Ishikawa (cell line): ENCODE measurements at regions not wholly inside any gene's neighbourhood (a gene's known extent, or its start where the extent isn't known, plus 50 kb on each side); places are given as distances from the start of the nearest gene placed in this dataset.

Experiments used
- CEBPB ChIP-seq: IDR thresholded peaks from 2 replicates; pipeline ENCODE4 v1.6.1; 2012
- CREB1 ChIP-seq: IDR thresholded peaks from 2 replicates; pipeline ENCODE4 v1.6.1; 2012; ENCODE audit warnings: low read depth
- EGR1 ChIP-seq: IDR thresholded peaks from 2 replicates; pipeline ENCODE4 v1.6.1; 2012
- EP300 ChIP-seq: IDR thresholded peaks from 2 replicates; pipeline ENCODE4 v1.6.1; 2012; ENCODE audit warnings: borderline replicate concordance
- FOXM1 ChIP-seq: IDR thresholded peaks from 2 replicates; pipeline ENCODE4 v1.6.1; 2012; ENCODE audit warnings: low read depth, borderline replicate concordance
- MAX ChIP-seq: IDR thresholded peaks from 2 replicates; pipeline ENCODE4 v1.6.1; 2012
- NFIC ChIP-seq: IDR thresholded peaks from 2 replicates; pipeline ENCODE4 v1.6.1; 2012
- RAD21 ChIP-seq: IDR thresholded peaks from 2 replicates; pipeline ENCODE4 v1.6.1; 2012; ENCODE audit warnings: low read depth
- TAF1 ChIP-seq: IDR thresholded peaks from 2 replicates; pipeline ENCODE4 v1.6.1; 2012; ENCODE audit warnings: low read depth, mild to moderate bottlenecking
- TCF12 ChIP-seq: IDR thresholded peaks from 2 replicates; pipeline ENCODE4 v1.6.1; 2012; ENCODE audit warnings: low read depth
- TEAD4 ChIP-seq: IDR thresholded peaks from 2 replicates; pipeline ENCODE4 v1.6.1; 2012
- USF1 ChIP-seq: IDR thresholded peaks from 2 replicates; pipeline ENCODE4 v1.6.1; 2012
- YY1 ChIP-seq: IDR thresholded peaks from 2 replicates; pipeline ENCODE4 v1.6.1; 2012; ENCODE audit warnings: low read depth
- ZBTB7A ChIP-seq: IDR thresholded peaks from 2 replicates; pipeline ENCODE4 v1.6.1; 2012; ENCODE audit warnings: low read depth
- TF ChIP-seq, protein P1 (sequence below): IDR thresholded peaks from 2 replicates; pipeline ENCODE4 v1.6.1; 2012; ENCODE audit warnings: low read depth, mild to moderate bottlenecking

DNA sequence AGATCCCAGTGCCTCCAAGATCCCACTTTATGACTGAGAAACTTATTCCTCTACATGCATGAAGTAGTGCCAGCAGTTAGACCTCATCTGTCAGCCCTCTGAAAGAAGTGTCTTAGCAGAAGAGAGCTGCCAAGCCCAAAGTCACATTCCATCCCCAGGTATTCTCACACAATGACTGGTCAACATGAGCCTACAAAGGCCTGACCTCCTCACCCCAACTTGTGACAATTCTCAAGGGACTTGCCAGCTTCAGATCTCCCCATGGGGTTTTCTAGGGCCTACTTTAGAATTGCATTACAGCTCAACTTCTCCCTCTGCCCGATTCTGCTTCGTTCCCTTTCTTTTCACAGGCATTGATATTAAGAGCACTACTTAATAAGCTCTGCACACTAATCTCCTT is 393.8 kb upstream of the SLC30A5 start:
- TF ChIP-seq MAX (no peak), EP300 (no peak), YY1 (no peak), FOXM1 (no peak), CREB1 (no peak), CEBPB (no peak), EGR1 (no peak), USF1 (no peak), ZBTB7A (no peak), TAF1 (no peak), NFIC (no peak), TCF12 (no peak), TEAD4 (no peak), RAD21 (no peak)
- TF ChIP-seq, protein P1, sequence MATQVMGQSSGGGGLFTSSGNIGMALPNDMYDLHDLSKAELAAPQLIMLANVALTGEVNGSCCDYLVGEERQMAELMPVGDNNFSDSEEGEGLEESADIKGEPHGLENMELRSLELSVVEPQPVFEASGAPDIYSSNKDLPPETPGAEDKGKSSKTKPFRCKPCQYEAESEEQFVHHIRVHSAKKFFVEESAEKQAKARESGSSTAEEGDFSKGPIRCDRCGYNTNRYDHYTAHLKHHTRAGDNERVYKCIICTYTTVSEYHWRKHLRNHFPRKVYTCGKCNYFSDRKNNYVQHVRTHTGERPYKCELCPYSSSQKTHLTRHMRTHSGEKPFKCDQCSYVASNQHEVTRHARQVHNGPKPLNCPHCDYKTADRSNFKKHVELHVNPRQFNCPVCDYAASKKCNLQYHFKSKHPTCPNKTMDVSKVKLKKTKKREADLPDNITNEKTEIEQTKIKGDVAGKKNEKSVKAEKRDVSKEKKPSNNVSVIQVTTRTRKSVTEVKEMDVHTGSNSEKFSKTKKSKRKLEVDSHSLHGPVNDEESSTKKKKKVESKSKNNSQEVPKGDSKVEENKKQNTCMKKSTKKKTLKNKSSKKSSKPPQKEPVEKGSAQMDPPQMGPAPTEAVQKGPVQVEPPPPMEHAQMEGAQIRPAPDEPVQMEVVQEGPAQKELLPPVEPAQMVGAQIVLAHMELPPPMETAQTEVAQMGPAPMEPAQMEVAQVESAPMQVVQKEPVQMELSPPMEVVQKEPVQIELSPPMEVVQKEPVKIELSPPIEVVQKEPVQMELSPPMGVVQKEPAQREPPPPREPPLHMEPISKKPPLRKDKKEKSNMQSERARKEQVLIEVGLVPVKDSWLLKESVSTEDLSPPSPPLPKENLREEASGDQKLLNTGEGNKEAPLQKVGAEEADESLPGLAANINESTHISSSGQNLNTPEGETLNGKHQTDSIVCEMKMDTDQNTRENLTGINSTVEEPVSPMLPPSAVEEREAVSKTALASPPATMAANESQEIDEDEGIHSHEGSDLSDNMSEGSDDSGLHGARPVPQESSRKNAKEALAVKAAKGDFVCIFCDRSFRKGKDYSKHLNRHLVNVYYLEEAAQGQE = no peak

GRCh38 chr5:68707575-68707974 is 386.2 kb upstream of the SLC30A5 start:
- TF ChIP-seq USF1 (no peak), NFIC (no peak), FOXM1 (no peak), TEAD4 (no peak), YY1 (no peak), RAD21 (no peak), MAX (no peak)
- TF ChIP-seq, protein P1 = no peak

DNA sequence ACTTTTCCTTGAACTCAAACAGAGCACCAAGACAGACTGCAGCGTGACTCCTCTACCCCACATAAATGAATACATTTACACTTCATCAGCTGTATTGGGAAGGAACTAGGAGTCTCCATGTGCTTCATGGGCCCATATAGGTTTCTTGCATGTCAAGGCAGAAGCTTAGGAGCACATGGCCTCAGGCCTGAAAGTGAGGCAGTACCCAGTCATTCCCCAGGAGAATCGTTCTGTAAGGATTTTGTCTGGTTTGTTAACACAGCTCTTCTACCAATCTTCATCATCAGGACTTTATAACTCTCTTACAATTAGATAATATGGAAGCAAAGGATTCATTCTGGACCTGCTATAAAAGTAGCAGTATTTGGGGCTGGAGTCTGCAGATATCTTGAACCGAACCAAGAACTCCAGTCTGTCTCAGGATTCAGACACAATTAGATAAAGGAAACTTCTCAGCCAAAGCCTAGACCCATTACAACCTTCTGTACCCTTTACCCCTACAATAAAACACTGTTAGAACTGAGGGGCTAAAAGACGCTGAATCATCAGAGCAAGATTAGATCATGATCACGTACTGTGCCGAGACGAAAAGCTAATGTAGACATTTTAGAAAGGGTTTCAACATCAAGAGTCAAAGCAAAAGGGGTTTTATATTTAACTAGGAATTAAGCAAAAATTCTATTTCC is 385.5 kb upstream of the SLC30A5 start:
- no peak for TF ChIP-seq CREB1
- TF ChIP-seq YY1 = no peak
- TF ChIP-seq ZBTB7A = no peak

GRCh38 chr5:68708842-68709170 is 385.0 kb upstream of the SLC30A5 start:
- TF ChIP-seq TEAD4 (no peak), CREB1 (no peak), NFIC (no peak), TCF12 (no peak), RAD21 (no peak), ZBTB7A (no peak), TAF1 (no peak), USF1 (no peak), EGR1 (no peak), EP300 (no peak), YY1 (no peak), MAX (no peak), CEBPB (no peak), FOXM1 (no peak)
- TF ChIP-seq, protein P1 = no peak
